CD4-positive, alpha-beta T cell (primary cell): ENCODE measurements at regions not wholly inside any gene's neighbourhood (a gene's known extent, or its start where the extent isn't known, plus 50 kb on each side); places are given as distances from the start of the nearest gene placed in this dataset.
"Not testable (repeated sequence)": the region's sequence is repeated elsewhere in the genome, so short reads cannot be mapped to it uniquely, and the experiment has no call there.

ENCODE experiments used
- ATAC-seq: fragments of 200-7000 bp; cut with Tn5 transposase; one replicate; pipeline ENCODE4 v1.10.0; 2022; ENCODE audit warnings: mild to moderate bottlenecking; ENCODE audit not compliant: poor library complexity
- CTCF ChIA-PET: fragments of 350-600 bp; sonication (Branson Sonifier 250); formaldehyde crosslinking; loops from one replicate; lab custom pipeline; 2021; ENCODE audit warnings: antibody characterized with exemption, inconsistent platforms; lab: Charles Lee
- POLR2A ChIA-PET: fragments of 350-600 bp; sonication (Branson Sonifier 250); formaldehyde crosslinking; loops from one replicate; lab custom pipeline; 2021; ENCODE audit warnings: antibody characterized with exemption, inconsistent platforms; lab: Charles Lee
- DNase-seq, 14 experiments: peaks; one replicate each; pipeline ENCODE4 v3.0.0-alpha.2; 2013 to 2020; ENCODE audit warnings: mixed read lengths in 2 of 14
- H3K27ac ChIP-seq, 2 donors: one replicate each; pipeline versions ENCODE4 v1.5.1 to v1.7.0; 2013; ENCODE audit warnings: low read length in 2 of 2, low read depth in 1 of 2, mild to moderate bottlenecking in 1 of 2
- H3K27me3 ChIP-seq, 2 experiments: 1 replicate in 1 of 2; 2 replicates in 1 of 2; pipeline versions ENCODE4 v1.6.1 to v1.7.0; 2013; ENCODE audit warnings: low read length in 2 of 2, control low read depth in 1 of 2, mild to moderate bottlenecking in 1 of 2, moderate library complexity in 1 of 2; ENCODE audit not compliant: insufficient read depth in 2 of 2, control insufficient read depth in 1 of 2
- H3K36me3 ChIP-seq: one replicate; pipeline ENCODE4 v1.6.1; 2013; ENCODE audit warnings: low read length, control low read depth; ENCODE audit not compliant: insufficient read depth
- H3K4me1 ChIP-seq: one replicate; pipeline ENCODE4 v1.6.1; 2013; ENCODE audit warnings: low read length, control low read depth; ENCODE audit not compliant: insufficient read depth
- H3K4me3 ChIP-seq: one replicate; pipeline ENCODE4 v1.5.1; 2013; ENCODE audit warnings: mild to moderate bottlenecking, low read length, moderate library complexity
- H3K9me3 ChIP-seq, 2 experiments: 1 replicate in 1 of 2; 2 replicates in 1 of 2; pipeline versions ENCODE4 v1.6.1 to v1.7.0; 2013; ENCODE audit warnings: low read length in 2 of 2, mild to moderate bottlenecking in 2 of 2, control low read depth in 1 of 2, moderate library complexity in 1 of 2; ENCODE audit not compliant: control insufficient read depth in 1 of 2, insufficient read depth in 1 of 2
- H3K27ac Mint-ChIP-seq: one replicate; pipeline ENCODE4 v1.8.0; 2020; ENCODE audit warnings: mixed read lengths
- H3K27me3 Mint-ChIP-seq: one replicate; pipeline ENCODE4 v1.8.0; 2021; ENCODE audit warnings: mixed read lengths
- H3K36me3 Mint-ChIP-seq: one replicate; pipeline ENCODE4 v1.8.0; 2021; ENCODE audit warnings: low read depth, mixed read lengths
- H3K4me1 Mint-ChIP-seq: one replicate; pipeline ENCODE4 v1.8.0; 2021; ENCODE audit warnings: low read depth, mixed read lengths
- H3K4me3 Mint-ChIP-seq: one replicate; pipeline ENCODE4 v1.8.0; 2020; ENCODE audit warnings: mild to moderate bottlenecking, mixed read lengths
- H3K9me3 Mint-ChIP-seq: one replicate; pipeline ENCODE4 v1.8.0; 2020; ENCODE audit warnings: mixed read lengths
- intact Hi-C, 2 experiments: fragments of 100-400 bp; cut with DNase I in 1 of 2; cut with micrococcal nuclease in 1 of 2; formaldehyde crosslinking; loops; one replicate each; pipeline versions ENCODE4 v1.15.1 to v1.9.0; 2023 to 2025; cut with DNase I, micrococcal nuclease
- TF ChIP-seq, protein P1 (sequence below): fragments of 200-600 bp; IDR thresholded peaks from one replicate; pipeline ENCODE4 v1.8.0; 2022; ENCODE audit warnings: antibody characterized with exemption, mild to moderate bottlenecking

DNA sequence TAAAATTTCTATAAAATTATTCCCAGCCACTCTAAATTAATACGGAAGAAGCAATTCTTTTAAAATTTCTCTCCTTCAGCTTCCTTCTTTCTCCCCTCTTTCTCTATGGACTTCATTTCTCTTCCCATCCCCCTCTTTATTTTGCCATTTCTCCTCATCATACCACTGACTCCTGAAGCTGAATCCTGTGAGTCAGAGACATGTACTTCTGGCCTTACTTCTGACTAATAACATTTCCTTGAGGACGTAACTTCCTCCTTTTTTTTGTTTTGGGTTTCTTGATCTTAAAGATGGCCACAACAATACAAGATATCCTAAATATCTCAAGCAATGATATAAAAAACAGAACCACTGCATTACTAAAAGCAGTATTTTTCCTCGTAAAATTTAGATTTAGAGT is 63.6 kb upstream of the DENND1B start:
- Mint-ChIP-seq H3K27me3 (no peaks in the 10 kb centered on the region), H3K4me1 (no peaks in the 10 kb centered on the region), H3K36me3 (no peaks in the 10 kb centered on the region), H3K9me3 (no peaks in the 10 kb centered on the region), H3K27ac (no peak overlapping the region), H3K4me3 (no peak overlapping the region)
- CTCF ChIA-PET = no interaction called here
- no peak overlapping the region for H3K4me3 ChIP-seq
- ATAC-seq (no peak), DNase-seq (peak in 3 of 14 experiments; percentile 8 to 52 (median 46))
- no peaks in the 10 kb centered on the region for H3K4me1 ChIP-seq
- intact Hi-C loops = no loop called here
- TF ChIP-seq, protein P1, sequence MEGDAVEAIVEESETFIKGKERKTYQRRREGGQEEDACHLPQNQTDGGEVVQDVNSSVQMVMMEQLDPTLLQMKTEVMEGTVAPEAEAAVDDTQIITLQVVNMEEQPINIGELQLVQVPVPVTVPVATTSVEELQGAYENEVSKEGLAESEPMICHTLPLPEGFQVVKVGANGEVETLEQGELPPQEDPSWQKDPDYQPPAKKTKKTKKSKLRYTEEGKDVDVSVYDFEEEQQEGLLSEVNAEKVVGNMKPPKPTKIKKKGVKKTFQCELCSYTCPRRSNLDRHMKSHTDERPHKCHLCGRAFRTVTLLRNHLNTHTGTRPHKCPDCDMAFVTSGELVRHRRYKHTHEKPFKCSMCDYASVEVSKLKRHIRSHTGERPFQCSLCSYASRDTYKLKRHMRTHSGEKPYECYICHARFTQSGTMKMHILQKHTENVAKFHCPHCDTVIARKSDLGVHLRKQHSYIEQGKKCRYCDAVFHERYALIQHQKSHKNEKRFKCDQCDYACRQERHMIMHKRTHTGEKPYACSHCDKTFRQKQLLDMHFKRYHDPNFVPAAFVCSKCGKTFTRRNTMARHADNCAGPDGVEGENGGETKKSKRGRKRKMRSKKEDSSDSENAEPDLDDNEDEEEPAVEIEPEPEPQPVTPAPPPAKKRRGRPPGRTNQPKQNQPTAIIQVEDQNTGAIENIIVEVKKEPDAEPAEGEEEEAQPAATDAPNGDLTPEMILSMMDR = no peak
- POLR2A ChIA-PET = no interaction called here
- no peak overlapping the region for H3K27ac ChIP-seq
- no peaks in the 10 kb centered on the region for H3K27me3 ChIP-seq
- H3K9me3 ChIP-seq = no peaks in the 10 kb centered on the region
- H3K36me3 ChIP-seq = no peaks in the 10 kb centered on the region

DNA sequence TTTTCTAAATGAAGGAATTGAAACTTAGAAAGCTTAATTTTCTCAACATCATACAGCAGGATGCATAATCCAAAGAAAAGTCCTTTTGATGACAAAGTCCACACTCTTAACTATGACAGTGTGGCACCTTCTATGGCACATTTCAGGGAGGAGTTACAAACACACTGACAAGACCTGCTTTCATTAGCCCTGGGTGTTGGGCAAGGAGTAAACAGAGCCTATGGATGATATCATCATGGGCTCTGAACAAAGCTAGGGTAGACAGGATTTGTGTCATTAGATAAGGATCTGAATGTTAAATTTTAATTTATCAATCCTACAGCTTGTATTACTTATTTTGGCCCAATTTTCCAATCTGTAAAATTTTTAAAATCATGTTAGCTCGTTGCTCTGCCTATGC is 62.6 kb upstream of the DENND1B start:
- CTCF ChIA-PET = no interaction called here
- no peaks in the 10 kb centered on the region for H3K27me3 Mint-ChIP-seq
- TF ChIP-seq, protein P1 = no peak

DNA sequence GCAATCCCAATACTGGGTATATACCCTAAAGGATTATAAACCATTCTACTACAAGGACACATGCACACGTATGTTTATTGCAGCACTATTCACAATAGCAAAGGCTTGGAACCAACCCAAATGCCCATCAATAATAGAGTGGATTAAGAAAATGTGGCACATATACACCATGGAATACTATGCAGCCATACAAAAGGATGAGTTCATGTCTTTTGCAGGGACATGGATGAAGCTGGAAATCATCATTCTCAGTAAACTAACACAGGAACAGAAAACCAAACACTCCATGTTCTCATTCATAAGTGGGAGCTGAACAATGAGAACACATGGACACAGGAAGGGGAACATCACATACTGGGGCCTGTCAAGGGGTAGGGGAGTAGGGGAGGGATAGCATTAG is 61.1 kb upstream of the DENND1B start:
- H3K36me3 ChIP-seq, intact Hi-C loops, H3K36me3 Mint-ChIP-seq, H3K4me1 ChIP-seq, ATAC-seq, H3K27ac ChIP-seq, H3K4me3 Mint-ChIP-seq, H3K9me3 ChIP-seq, H3K4me3 ChIP-seq, POLR2A ChIA-PET, H3K4me1 Mint-ChIP-seq, H3K9me3 Mint-ChIP-seq, H3K27ac Mint-ChIP-seq, DNase-seq, H3K27me3 ChIP-seq, CTCF ChIA-PET, H3K27me3 Mint-ChIP-seq: not testable (repeated sequence)

More for the DNA sequence above, 62.6 kb upstream of the DENND1B start:
- DNase-seq = peak in 2 of 14 experiments; percentile 14 to 26
- Mint-ChIP-seq H3K4me1 (no peaks in the 10 kb centered on the region), H3K4me3 (no peak overlapping the region), H3K27ac (no peak overlapping the region), H3K36me3 (no peaks in the 10 kb centered on the region), H3K9me3 (no peaks in the 10 kb centered on the region)
- Histone ChIP-seq H3K4me3 (no peak overlapping the region), H3K27ac (no peak overlapping the region), H3K4me1 (no peaks in the 10 kb centered on the region), H3K36me3 (no peaks in the 10 kb centered on the region), H3K27me3 (no peaks in the 10 kb centered on the region), H3K9me3 (no peaks in the 10 kb centered on the region)
- POLR2A ChIA-PET = no interaction called here
- ATAC-seq = no peak
- intact Hi-C loops = no loop called here

DNA sequence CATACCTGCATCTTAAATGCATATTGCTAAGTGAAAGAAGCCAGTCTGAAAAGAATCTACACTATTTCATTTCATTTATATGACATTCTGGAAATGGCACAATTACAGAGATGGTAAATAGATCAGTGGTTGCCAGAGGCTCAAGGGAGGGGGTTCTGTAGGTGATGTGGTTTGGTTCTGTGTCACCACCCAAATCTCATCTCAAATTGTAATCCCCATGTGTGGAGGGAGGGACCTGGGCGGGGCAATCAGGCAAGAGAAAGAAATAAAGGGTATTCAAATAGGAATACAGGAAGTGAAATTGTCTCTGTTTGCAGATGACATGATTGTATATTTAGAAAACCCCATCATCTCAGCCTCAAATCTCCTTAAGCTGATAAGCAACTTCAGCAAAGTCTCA is 53.7 kb upstream of the DENND1B start:
- H3K4me1 Mint-ChIP-seq, H3K4me1 ChIP-seq, H3K9me3 Mint-ChIP-seq, H3K9me3 ChIP-seq, H3K36me3 Mint-ChIP-seq, H3K27me3 Mint-ChIP-seq, H3K27me3 ChIP-seq, H3K27ac Mint-ChIP-seq, H3K36me3 ChIP-seq, H3K4me3 ChIP-seq, H3K4me3 Mint-ChIP-seq, CTCF ChIA-PET, H3K27ac ChIP-seq, intact Hi-C loops, POLR2A ChIA-PET, ATAC-seq, DNase-seq: not testable (repeated sequence)
